ENCODE measurements at regions not wholly inside any gene's neighbourhood (a gene's known extent, or its start where the extent isn't known, plus 50 kb on each side); places are given as distances from the start of the nearest gene placed in this dataset.

DNA sequence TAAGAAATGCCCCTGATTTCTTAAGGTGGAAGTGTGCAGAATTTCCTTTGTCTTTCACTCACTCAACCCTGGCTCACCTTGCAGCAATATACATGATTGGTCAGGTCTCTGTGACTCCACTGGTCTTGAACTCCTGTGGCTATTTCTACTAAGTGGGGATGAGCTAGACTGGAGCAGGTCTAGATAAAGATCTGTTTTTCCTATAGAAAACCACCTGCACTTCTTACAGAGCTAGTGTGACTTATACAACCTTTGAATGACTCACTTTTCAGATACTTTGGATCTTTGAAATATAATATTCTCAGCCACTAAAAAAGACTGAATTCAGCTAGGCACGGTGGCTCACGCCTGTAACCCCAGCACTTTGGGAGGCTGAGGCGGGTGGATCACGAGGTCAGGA is 98.5 kb upstream of the KCTD1 start:
- H3K27me3 ChIP-seq = no peaks in the 10 kb centered on the region
- FAIRE-seq = no peak
- 82 to 83% methylated on average over 4 of the region's 4 CpGs for WGBS, 2 donors
- ATAC-seq = no peak
- H3K4me1 ChIP-seq = no peaks in the 10 kb centered on the region
- H3K27ac ChIP-seq = no peak overlapping the region
- DNase-seq = no peak
- no peaks in the 10 kb centered on the region for H3K9me3 ChIP-seq
- intact Hi-C loops (cut with DNase I) = loop anchor here in 1 of 3 donors (10.0 kb wide), 1 partner anchor 72 kb away; no protein-coding TSS in a partner anchor
- TF ChIP-seq, protein P1, sequence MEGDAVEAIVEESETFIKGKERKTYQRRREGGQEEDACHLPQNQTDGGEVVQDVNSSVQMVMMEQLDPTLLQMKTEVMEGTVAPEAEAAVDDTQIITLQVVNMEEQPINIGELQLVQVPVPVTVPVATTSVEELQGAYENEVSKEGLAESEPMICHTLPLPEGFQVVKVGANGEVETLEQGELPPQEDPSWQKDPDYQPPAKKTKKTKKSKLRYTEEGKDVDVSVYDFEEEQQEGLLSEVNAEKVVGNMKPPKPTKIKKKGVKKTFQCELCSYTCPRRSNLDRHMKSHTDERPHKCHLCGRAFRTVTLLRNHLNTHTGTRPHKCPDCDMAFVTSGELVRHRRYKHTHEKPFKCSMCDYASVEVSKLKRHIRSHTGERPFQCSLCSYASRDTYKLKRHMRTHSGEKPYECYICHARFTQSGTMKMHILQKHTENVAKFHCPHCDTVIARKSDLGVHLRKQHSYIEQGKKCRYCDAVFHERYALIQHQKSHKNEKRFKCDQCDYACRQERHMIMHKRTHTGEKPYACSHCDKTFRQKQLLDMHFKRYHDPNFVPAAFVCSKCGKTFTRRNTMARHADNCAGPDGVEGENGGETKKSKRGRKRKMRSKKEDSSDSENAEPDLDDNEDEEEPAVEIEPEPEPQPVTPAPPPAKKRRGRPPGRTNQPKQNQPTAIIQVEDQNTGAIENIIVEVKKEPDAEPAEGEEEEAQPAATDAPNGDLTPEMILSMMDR (IDR thresholded peaks at IDR 0.05) = no peak
- no peak overlapping the region for H3K4me3 ChIP-seq
- H3K36me3 ChIP-seq = no peaks in the 10 kb centered on the region

GRCh38 chr18:26642440-26643348 is 94.3 kb upstream of the KCTD1 start:
- no peaks in the 10 kb centered on the region for H3K4me1 ChIP-seq
- 82 to 87% methylated on average over 14 of the region's 14 CpGs for WGBS, 2 donors
- no peaks in the 10 kb centered on the region for H3K36me3 ChIP-seq
- H3K27me3 ChIP-seq = no peaks in the 10 kb centered on the region
- no peak for DNase-seq
- peak in 2 of 4 donors; percentile 12 to 48 for ATAC-seq
- TF ChIP-seq, protein P1 (IDR thresholded peaks at IDR 0.05) = no peak
- intact Hi-C loops (cut with DNase I) = loop anchor here in 1 of 3 donors (10.0 kb wide), 1 partner anchor 68 kb away; no protein-coding TSS in a partner anchor
- H3K4me3 ChIP-seq = no peak overlapping the region
- no peaks in the 10 kb centered on the region for H3K9me3 ChIP-seq
- no peak for FAIRE-seq
- no peak overlapping the region for H3K27ac ChIP-seq

DNA sequence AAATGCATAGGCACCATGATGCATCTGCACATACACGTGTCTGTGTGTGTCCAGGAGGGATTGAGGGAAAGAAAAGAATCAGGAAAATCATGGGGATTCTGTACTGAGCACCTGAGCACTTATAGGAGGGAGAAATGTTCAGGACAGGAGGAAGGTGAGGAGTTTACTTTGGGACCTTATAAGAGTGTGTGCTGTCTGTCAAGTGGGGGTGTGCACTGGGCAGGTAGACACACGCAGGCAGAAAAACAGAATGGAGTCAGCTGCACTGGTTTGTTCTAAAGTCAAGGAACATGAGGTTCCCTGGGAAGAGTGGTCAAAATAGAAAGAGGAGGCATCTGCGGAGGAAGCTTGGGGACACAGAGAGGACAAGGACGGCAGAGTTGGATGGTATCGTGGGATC is 92.2 kb upstream of the KCTD1 start:
- intact Hi-C loops (cut with DNase I) = loop anchor here in 1 of 3 donors (10.0 kb wide), 1 partner anchor 66 kb away; no protein-coding TSS in a partner anchor
- no peak overlapping the region for H3K27ac ChIP-seq
- TF ChIP-seq, protein P1 (IDR thresholded peaks at IDR 0.05) = no peak
- ATAC-seq = no peak
- no peak for DNase-seq
- no peak overlapping the region for H3K4me3 ChIP-seq
- no peaks in the 10 kb centered on the region for H3K4me1 ChIP-seq
- FAIRE-seq = no peak
- H3K27me3 ChIP-seq = no peaks in the 10 kb centered on the region
- WGBS, 2 donors = 83 to 89% methylated on average over 5 of the region's 5 CpGs
- no peaks in the 10 kb centered on the region for H3K36me3 ChIP-seq
- no peaks in the 10 kb centered on the region for H3K9me3 ChIP-seq

- TF ChIP-seq, protein P1 (IDR thresholded peaks at IDR 0.05) = no peak
- intact Hi-C loops (cut with DNase I) = no loop called here
- Histone ChIP-seq H3K4me1 (no peaks in the 10 kb centered on the region), H3K9me3 (no peaks in the 10 kb centered on the region), H3K27me3 (no peaks in the 10 kb centered on the region), H3K27ac (no peak overlapping the region), H3K4me3 (no peak overlapping the region), H3K36me3 (no peaks in the 10 kb centered on the region)
- WGBS, 2 donors = 77 to 89% methylated on average over 7 of the region's 7 CpGs
- FAIRE-seq = no peak
- ATAC-seq = no peak
- no peak for DNase-seq
These were observed 90.8 kb upstream of the KCTD1 start for GRCh38 chr18:26639149-26639548.

- TF ChIP-seq, protein P1 (IDR thresholded peaks at IDR 0.05) = no peak
These were observed 89.6 kb upstream of the KCTD1 start for GRCh38 chr18:26637983-26638382.

More at GRCh38 chr18:26637983-26638382, 89.6 kb upstream of the KCTD1 start:
- Histone ChIP-seq H3K9me3 (no peaks in the 10 kb centered on the region), H3K27me3 (no peaks in the 10 kb centered on the region), H3K4me1 (no peaks in the 10 kb centered on the region), H3K27ac (no peak overlapping the region), H3K4me3 (no peak overlapping the region), H3K36me3 (no peaks in the 10 kb centered on the region)
- no peak for ATAC-seq
- intact Hi-C loops (cut with DNase I) = no loop called here
- DNase-seq = no peak
- FAIRE-seq = no peak
- WGBS, 2 donors = 85 to 88% methylated on average over 2 of the region's 2 CpGs

Measured in pancreas (tissue), 10 donors.